ENCODE measurements at regions not wholly inside any gene's neighbourhood (a gene's known extent, or its start where the extent isn't known, plus 50 kb on each side); places are given as distances from the start of the nearest gene placed in this dataset.
A peak's percentile ranks its signal among the peaks of the same experiment; 100 is the strongest.

DNA sequence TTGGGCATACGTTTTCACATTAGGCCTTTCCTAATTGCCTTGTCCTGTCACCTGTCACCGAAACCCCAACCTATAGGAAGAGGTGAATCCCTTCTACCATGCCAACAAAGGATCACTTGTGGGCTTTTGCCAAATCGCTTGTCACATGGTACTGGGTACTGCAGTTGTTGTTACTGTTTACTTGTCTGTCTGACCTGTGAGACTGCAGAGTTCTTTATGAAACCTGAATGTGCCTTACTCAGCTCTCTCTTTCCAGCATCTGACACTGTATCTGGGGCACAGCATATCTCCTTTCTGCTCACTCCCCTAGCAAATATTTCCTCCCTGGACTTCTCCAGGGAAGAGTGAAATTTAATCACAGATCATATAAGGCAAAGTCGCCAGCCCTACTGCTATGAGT lies 1272.4 kb downstream of the CDH8 start:
- no peak for TF ChIP-seq JUND (IDR thresholded peaks at IDR 0.05; ENCODE audit: low read depth)
- in situ Hi-C loops (cut with HindIII; ENCODE audit: low pct_unique_long_range_greater_than_20kb, low sequenced_read_pairs) = no loop called here

DNA sequence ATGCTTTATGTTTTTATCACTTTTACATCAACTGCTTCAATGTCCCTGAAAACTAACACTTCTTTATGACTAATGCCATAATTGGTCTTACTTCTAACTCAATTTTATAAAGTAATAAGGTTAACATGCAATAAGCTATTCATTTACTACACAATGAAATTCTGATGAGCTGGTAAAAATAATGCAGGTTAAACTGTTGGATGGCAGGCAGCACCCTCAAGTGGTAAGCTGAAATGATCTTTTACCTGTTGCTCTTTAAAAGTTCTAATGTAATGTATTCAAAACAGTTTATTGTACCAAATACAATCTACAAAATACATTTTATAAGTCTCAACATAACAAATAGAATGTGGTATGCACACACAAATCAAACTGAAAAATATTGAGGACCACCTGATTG lies 1280.3 kb downstream of the CDH8 start:
- peak in 1 of 2 experiments; percentile 10 for DNase-seq (ENCODE audit: low read depth in 1 of 2, low spot score in 1 of 2)
- no peak for TF ChIP-seq JUND (IDR thresholded peaks at IDR 0.05; ENCODE audit: low read depth)
- in situ Hi-C loops (cut with HindIII; ENCODE audit: low pct_unique_long_range_greater_than_20kb, low sequenced_read_pairs) = no loop called here

More for the DNA sequence above, 1272.4 kb downstream of the CDH8 start:
- no peak for DNase-seq (ENCODE audit: low read depth in 1 of 2, low spot score in 1 of 2)

DNA sequence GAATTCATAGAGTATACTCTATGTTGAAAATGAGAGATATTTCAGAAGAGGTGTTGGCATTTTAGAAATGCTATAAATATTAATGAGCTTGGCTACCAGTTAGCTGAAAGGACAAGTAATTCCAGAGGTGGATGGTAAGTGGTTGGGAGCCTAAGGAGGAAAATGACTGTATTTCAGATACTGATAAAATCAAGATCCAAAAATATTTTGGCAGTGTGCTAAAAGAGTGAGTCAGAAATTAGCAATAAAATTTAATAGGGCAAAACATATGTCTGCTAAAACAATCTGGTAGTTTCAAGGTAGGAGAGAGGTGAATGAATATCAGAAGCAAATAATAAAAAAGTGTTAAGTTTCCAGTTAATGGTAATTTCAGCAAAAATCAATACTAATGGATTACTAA lies 1287.9 kb downstream of the CDH8 start:
- no peak for TF ChIP-seq JUND (IDR thresholded peaks at IDR 0.05; ENCODE audit: low read depth)
- in situ Hi-C loops (cut with HindIII; ENCODE audit: low pct_unique_long_range_greater_than_20kb, low sequenced_read_pairs) = no loop called here
- no peak for DNase-seq (ENCODE audit: low read depth in 1 of 2, low spot score in 1 of 2)

DNA sequence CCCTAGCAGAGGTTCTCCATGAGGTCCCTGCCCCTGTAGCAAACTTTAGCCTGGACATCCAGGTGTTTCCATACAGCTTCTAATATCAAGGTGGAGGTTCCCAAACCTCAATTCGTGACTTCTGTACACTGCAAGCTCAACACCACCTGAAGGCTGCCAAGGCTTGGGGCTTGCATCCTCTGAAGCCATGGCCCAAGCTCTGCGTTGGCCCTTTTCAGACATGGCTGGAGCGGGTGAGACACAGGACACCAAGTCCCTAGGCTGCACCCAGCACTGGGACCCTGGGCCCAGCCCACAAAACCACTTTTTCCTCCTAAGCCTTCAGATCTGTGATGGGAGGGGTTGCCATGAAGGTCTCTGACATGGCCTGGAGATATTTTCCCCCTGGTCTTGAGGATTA lies 1292.0 kb downstream of the CDH8 start:
- DNase-seq (ENCODE audit: low read depth in 1 of 2, low spot score in 1 of 2) = no peak
- in situ Hi-C loops (cut with HindIII; ENCODE audit: low pct_unique_long_range_greater_than_20kb, low sequenced_read_pairs) = no loop called here
- no peak for TF ChIP-seq JUND (IDR thresholded peaks at IDR 0.05; ENCODE audit: low read depth)

DNA sequence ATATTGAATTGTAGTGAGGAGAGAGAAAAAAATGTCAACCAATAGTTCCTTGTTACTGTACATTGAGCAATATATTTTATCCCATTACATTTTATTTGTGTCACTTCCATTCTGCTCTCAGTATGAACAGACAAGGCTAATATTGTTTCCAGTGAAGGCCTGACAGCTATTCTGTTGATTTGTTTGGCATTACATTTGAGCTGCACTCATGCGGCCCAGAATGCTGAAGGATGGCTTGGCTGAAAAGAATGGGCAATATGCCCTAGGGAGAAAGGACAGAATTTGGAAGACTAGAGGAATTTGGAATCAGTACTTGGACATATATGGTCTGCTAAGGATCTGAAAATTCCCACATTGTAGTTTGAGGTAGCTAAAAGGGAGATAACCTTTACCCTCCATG lies 1294.4 kb downstream of the CDH8 start:
- DNase-seq (ENCODE audit: low read depth in 1 of 2, low spot score in 1 of 2) = no peak
- in situ Hi-C loops (cut with HindIII; ENCODE audit: low pct_unique_long_range_greater_than_20kb, low sequenced_read_pairs) = no loop called here
- TF ChIP-seq JUND (IDR thresholded peaks at IDR 0.05; ENCODE audit: low read depth) = no peak

DNA sequence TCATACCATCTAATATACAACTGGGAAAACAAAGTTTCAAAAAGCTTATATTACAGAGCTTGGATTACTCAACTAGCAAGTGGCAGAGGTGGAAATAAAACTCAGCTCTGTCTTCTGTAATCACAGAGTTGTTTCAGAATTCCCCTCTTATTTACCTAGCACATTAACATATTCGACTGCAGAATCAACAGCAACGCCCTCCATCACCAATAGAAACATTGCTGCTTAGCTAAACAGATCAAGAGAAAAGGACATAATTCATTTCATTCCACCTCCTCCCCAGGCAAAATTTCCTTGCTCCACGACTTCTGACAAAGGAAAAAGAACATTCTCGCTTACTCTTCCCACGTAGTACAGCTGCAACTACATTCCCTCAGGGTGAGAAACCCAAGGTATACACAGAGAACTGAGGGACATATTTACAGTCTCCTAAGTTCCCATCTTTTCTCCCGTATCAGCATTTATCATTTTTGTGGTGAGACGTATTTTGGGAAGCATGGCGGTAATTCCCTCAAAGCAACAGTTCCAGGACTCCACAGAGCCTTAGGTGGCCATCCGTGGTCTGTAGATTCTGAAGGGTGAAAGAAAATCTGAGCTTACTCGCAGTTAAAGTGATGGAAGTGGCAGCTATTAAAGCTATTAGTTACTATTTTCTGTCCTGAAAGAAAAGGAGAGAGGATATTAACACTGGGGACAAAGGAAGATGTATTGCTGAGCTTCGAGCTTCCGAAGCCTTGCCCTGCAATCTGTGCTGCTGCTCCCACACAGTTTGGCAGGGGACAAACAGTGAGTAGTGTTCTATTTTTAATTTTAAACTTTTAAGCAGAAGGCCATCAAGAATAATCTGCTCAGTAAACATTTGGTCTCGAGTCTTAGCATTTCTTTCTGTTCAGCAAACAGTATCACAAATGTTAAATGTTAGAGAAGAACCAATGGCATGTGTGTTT lies 1296.2 kb downstream of the CDH8 start:
- no peak for DNase-seq (ENCODE audit: low read depth in 1 of 2, low spot score in 1 of 2)
- in situ Hi-C loops (cut with HindIII; ENCODE audit: low pct_unique_long_range_greater_than_20kb, low sequenced_read_pairs) = no loop called here
- TF ChIP-seq JUND (IDR thresholded peaks at IDR 0.05; ENCODE audit: low read depth) = no peak

DNA sequence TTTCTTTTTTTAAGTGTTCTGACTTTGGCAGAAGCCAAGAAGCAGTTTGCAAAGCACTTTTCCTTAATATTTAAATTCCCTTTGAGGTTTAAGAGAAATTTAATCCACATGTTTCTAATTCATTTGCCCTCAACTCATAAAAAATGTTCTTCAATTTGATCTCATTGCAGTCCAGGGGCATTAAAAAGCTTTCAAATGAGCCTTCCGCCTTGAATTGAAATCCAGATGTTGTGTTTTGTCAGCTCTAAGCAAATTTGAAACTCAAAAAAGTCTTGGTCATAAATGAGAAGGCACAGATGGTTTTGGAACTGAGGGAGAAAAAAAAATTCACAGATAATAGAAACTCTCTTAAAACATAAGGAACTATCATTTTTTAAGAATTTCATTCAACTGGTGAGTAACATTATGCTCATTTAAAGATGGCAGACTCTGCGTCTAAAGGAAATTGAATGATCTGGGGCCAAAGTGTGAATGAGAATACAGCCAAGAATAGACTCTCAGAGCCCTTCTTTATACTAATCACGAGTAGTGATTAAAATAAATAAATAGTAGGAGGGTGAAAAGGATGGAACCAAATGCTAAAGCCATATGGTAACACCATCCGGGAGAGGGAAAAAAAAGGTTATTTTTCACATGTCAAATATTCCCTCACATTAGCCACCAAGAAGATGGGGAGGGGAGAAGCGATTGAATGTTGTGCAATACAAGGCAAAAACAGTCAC lies 1304.7 kb downstream of the CDH8 start:
- no peak for DNase-seq (ENCODE audit: low read depth in 1 of 2, low spot score in 1 of 2)
- no peak for TF ChIP-seq JUND (IDR thresholded peaks at IDR 0.05; ENCODE audit: low read depth)
- in situ Hi-C loops (cut with HindIII; ENCODE audit: low pct_unique_long_range_greater_than_20kb, low sequenced_read_pairs) = no loop called here

DNA sequence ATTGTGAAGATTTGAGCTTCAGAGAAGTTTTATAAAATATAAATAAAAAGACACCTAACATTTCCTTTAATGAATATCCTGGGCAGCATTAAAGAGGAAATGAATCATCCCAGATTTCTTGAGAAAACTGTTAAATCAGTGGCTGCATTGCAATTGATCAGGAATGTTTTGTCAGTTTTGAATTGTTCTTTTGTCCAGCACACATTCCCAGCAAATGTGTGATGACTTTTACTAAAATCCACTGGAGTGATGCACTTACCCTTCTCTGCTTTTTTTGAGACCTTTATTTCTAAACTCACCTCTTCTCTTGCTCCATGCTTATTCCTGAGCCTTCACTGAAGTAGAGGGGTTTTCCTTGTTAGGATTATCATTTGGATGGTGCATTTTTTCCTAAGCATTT lies 1307.2 kb downstream of the CDH8 start:
- in situ Hi-C loops (cut with HindIII; ENCODE audit: low pct_unique_long_range_greater_than_20kb, low sequenced_read_pairs) = no loop called here
- TF ChIP-seq JUND (IDR thresholded peaks at IDR 0.05; ENCODE audit: low read depth) = no peak
- no peak for DNase-seq (ENCODE audit: low read depth in 1 of 2, low spot score in 1 of 2)

DNA sequence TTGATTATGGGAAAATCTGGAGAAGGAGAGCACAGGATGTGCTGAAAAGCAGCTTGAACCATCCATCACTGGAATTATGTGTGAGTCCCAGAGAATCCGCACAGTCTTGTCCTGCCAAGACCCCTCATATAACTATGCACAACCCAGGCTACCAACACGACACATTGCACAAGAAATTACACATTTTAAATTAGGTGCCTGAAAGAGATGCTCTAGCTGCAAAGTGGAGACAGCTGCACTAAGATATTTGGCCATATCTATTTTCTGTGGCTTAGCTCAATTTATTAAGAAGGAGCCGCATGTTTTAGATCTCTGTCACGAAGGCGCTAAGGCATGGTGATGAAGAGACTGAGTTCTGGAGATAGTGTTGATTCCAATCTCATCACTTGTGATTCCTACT lies 1308.4 kb downstream of the CDH8 start:
- no peak for DNase-seq (ENCODE audit: low read depth in 1 of 2, low spot score in 1 of 2)
- in situ Hi-C loops (cut with HindIII; ENCODE audit: low pct_unique_long_range_greater_than_20kb, low sequenced_read_pairs) = no loop called here
- no peak for TF ChIP-seq JUND (IDR thresholded peaks at IDR 0.05; ENCODE audit: low read depth)

DNA sequence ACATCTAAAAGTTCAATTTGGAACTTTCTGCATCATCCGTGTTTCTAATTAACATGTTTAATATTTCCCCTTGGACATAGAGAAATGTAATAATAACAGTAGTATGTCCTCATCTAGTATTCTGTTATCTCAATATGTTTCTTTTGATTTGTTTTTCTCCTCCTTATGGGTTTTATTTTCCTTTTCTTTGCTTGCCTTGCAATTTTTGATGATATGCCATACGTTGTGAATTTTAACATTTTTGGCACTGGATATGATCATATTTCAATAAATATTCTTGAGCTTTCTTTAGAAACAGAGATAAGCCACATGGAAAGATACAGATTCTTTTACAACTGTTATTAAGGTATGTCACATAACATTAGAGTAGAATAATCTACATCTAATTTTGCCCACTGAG lies 1316.2 kb downstream of the CDH8 start:
- in situ Hi-C loops (cut with HindIII; ENCODE audit: low pct_unique_long_range_greater_than_20kb, low sequenced_read_pairs) = no loop called here
- no peak for DNase-seq (ENCODE audit: low read depth in 1 of 2, low spot score in 1 of 2)
- no peak for TF ChIP-seq JUND (IDR thresholded peaks at IDR 0.05; ENCODE audit: low read depth)

DNA sequence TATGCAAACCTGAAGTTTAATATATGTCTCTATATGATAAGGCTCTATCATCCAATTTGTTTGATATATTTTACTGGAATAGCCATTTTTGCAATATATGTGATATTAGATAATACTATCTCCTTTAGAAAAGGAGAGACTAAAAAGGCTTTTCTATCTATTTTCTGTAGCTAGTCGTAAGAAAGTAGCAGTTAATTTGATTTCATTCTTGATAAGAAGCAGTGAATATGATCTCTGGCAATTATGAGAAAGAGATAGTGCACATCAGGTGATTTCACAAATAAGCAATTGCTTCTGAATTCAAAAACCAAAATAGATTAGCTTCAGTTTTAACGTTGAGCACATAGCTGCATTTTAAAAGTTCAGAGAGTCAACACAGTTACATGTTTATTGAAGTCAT lies 1318.4 kb downstream of the CDH8 start:
- no peak for TF ChIP-seq JUND (IDR thresholded peaks at IDR 0.05; ENCODE audit: low read depth)
- DNase-seq (ENCODE audit: low read depth in 1 of 2, low spot score in 1 of 2) = no peak
- in situ Hi-C loops (cut with HindIII; ENCODE audit: low pct_unique_long_range_greater_than_20kb, low sequenced_read_pairs) = no loop called here

DNA sequence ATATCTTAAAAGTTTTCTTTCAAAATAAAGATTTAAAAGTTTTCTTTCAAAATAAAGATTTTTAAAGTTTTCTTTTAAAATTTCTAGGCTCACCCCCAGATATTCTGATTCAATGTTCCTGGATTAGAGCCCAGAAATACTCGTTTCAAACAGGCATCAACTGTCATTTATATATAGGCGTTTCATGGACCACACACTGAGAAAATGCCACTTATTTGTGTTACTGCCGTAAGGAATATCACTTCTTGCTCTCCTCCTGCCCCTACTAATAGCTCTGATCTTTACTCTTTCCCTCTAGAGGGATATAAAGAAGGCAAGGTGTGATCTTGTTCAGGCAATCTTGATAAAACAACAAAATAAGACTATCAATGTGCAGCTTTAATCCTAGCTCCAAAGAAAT lies 1324.1 kb downstream of the CDH8 start:
- no peak for TF ChIP-seq JUND (IDR thresholded peaks at IDR 0.05; ENCODE audit: low read depth)
- no peak for DNase-seq (ENCODE audit: low read depth in 1 of 2, low spot score in 1 of 2)
- in situ Hi-C loops (cut with HindIII; ENCODE audit: low pct_unique_long_range_greater_than_20kb, low sequenced_read_pairs) = no loop called here

DNA sequence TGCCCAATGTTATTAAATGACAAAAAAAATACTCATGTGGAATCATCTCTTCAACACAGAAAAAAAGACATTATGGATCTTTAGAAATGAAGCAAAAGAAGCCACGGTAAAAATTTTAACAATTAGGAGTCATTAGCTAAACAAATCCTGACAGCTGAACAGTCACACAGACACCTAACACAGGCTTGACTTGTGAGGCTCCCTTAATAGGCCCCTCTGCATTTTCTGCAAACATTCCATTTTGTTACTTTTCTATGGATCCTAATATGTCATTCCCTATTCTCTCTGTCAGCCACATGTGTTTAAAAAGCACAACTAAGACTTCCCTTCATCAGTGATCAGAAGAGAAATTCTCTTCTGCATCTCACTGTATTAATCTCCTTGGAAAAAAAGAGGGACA lies 1331.5 kb downstream of the CDH8 start:
- DNase-seq (ENCODE audit: low read depth in 1 of 2, low spot score in 1 of 2) = no peak
- in situ Hi-C loops (cut with HindIII; ENCODE audit: low pct_unique_long_range_greater_than_20kb, low sequenced_read_pairs) = no loop called here
- no peak for TF ChIP-seq JUND (IDR thresholded peaks at IDR 0.05; ENCODE audit: low read depth)
